Gastroesophageal sphincter (tissue), 4 donors: ENCODE measurements at regions not wholly inside any gene's neighbourhood (a gene's known extent, or its start where the extent isn't known, plus 50 kb on each side); places are given as distances from the start of the nearest gene placed in this dataset.

Experiments used
- ATAC-seq: fragments of 150-250 bp; one replicate; pipeline ENCODE4 v1.9.1; 2016; ENCODE audit warnings: mild to moderate bottlenecking, moderate library complexity
- H3K27ac ChIP-seq, 4 donors: fragments of 200-600 bp; sonication (generic) in 3 of 4; 1 replicate in 3 of 4; 2 replicates in 1 of 4; pipeline ENCODE4 v1.5.1; 2016 to 2019
- H3K27me3 ChIP-seq: fragments of 200-600 bp; sonication (generic); one replicate; pipeline ENCODE4 v1.5.1; 2019
- H3K36me3 ChIP-seq, 2 donors: fragments of 200-600 bp; sonication (generic); one replicate each; pipeline ENCODE4 v1.5.1; 2019; ENCODE audit warnings: control low read depth in 1 of 2
- H3K4me1 ChIP-seq, 3 donors: fragments of 200-600 bp; sonication (generic); 1 replicate in 2 of 3; 2 replicates in 1 of 3; pipeline ENCODE4 v1.5.1; 2016 to 2019; ENCODE audit warnings: control low read depth in 2 of 3
- H3K4me3 ChIP-seq, 2 donors: fragments of 200-600 bp; sonication (generic); one replicate each; pipeline ENCODE4 v1.5.1; 2019; ENCODE audit warnings: mild to moderate bottlenecking in 1 of 2, moderate library complexity in 1 of 2
- H3K9me3 ChIP-seq, 3 donors: fragments of 200-600 bp; sonication (generic); one replicate each; pipeline ENCODE4 v1.5.1; 2017 to 2019; ENCODE audit warnings: control low read depth in 2 of 3
- CTCF ChIP-seq, 4 experiments: fragments of 200-600 bp in 2 of 4; fragments of 450-650 bp in 2 of 4; sonication (generic) in 1 of 4; IDR thresholded peaks; one replicate each; pipeline ENCODE4 v1.5.1; 2017 to 2019; ENCODE audit warnings: antibody characterized with exemption in 4 of 4, mild to moderate bottlenecking in 2 of 4, moderate library complexity in 2 of 4
- EP300 ChIP-seq: sonication (generic); formaldehyde crosslinking; IDR thresholded peaks from one replicate; pipeline ENCODE4 v1.6.1; 2017; ENCODE audit warnings: antibody characterized with exemption, mild to moderate bottlenecking
- POLR2A ChIP-seq, 2 donors: fragments of 450-650 bp; IDR thresholded peaks; one replicate each; pipeline ENCODE4 v1.6.1; 2017; ENCODE audit warnings: antibody characterized with exemption in 2 of 2, mild to moderate bottlenecking in 2 of 2, moderate library complexity in 1 of 2
- POLR2AphosphoS5 ChIP-seq: sonication (generic); formaldehyde crosslinking; IDR thresholded peaks from one replicate; pipeline ENCODE4 v1.6.1; 2017; ENCODE audit warnings: antibody characterized with exemption
- WGBS, 2 donors: methylation state at CpG; one replicate each; pipeline ENCODE4 v1.1.5; 2018; ENCODE audit warnings: low coverage in 1 of 2; 5-methylcytosine and 5-hydroxymethylcytosine counted together

- Histone ChIP-seq H3K4me1 (no peaks in the 10 kb centered on the region), H3K9me3 (no peaks in the 10 kb centered on the region), H3K27ac (no peak overlapping the region), H3K36me3 (no peaks in the 10 kb centered on the region), H3K4me3 (no peak overlapping the region), H3K27me3 (no peaks in the 10 kb centered on the region)
- TF ChIP-seq EP300 (no peak), POLR2AphosphoS5 (no peak), POLR2A (IDR thresholded peaks at IDR 0.05) (no peak), CTCF (IDR thresholded peaks at IDR 0.05) (no peak)
- WGBS, 2 donors = 38% methylated on average over 2 of the region's 4 CpGs; no CpG with 5 or more reads in 1 of the 2 donors
- ATAC-seq = no peak
Measured at GRCh38 chr4:24174602-24175001, 284.8 kb upstream of the PPARGC1A start.

GRCh38 chr4:24172406-24172805 is 282.6 kb upstream of the PPARGC1A start:
- TF ChIP-seq CTCF (IDR thresholded peaks at IDR 0.05) = no peak
- no peak for TF ChIP-seq POLR2AphosphoS5
- no peak for TF ChIP-seq POLR2A (IDR thresholded peaks at IDR 0.05)
- no peaks in the 10 kb centered on the region for H3K4me1 ChIP-seq
- no peak overlapping the region for H3K4me3 ChIP-seq
- no peak for ATAC-seq
- no peak overlapping the region for H3K27ac ChIP-seq
- H3K36me3 ChIP-seq = no peaks in the 10 kb centered on the region
- no peaks in the 10 kb centered on the region for H3K9me3 ChIP-seq
- 67 to 100% methylated on average over 3 to 4 of the region's 4 CpGs for WGBS, 2 donors
- no peaks in the 10 kb centered on the region for H3K27me3 ChIP-seq

- H3K4me3 ChIP-seq = no peak overlapping the region
- H3K4me1 ChIP-seq = no peaks in the 10 kb centered on the region
- TF ChIP-seq CTCF (IDR thresholded peaks at IDR 0.05) (no peak), POLR2AphosphoS5 (no peak), EP300 (no peak), POLR2A (IDR thresholded peaks at IDR 0.05) (no peak)
- H3K27me3 ChIP-seq = no peaks in the 10 kb centered on the region
- H3K9me3 ChIP-seq = no peaks in the 10 kb centered on the region
- ATAC-seq = no peak
- H3K27ac ChIP-seq = no peak overlapping the region
- no peaks in the 10 kb centered on the region for H3K36me3 ChIP-seq
Measured at GRCh38 chr4:24169956-24170355, 280.1 kb upstream of the PPARGC1A start.

- no peaks in the 10 kb centered on the region for H3K9me3 ChIP-seq
- no peaks in the 10 kb centered on the region for H3K36me3 ChIP-seq
- no peak overlapping the region for H3K4me3 ChIP-seq
- WGBS, 2 donors = 46 to 71% methylated on average over 2 of the region's 2 CpGs
- ATAC-seq = no peak
- TF ChIP-seq POLR2A (IDR thresholded peaks at IDR 0.05) = no peak
- no peak for TF ChIP-seq CTCF (IDR thresholded peaks at IDR 0.05)
- TF ChIP-seq EP300 = no peak
- no peak for TF ChIP-seq POLR2AphosphoS5
- no peaks in the 10 kb centered on the region for H3K4me1 ChIP-seq
- H3K27ac ChIP-seq = no peak overlapping the region
- H3K27me3 ChIP-seq = no peaks in the 10 kb centered on the region
Measured at GRCh38 chr4:24168658-24169057, 278.8 kb upstream of the PPARGC1A start.

- Histone ChIP-seq H3K36me3 (no peaks in the 10 kb centered on the region), H3K27me3 (no peaks in the 10 kb centered on the region), H3K4me1 (no peaks in the 10 kb centered on the region), H3K4me3 (no peak overlapping the region), H3K9me3 (no peaks in the 10 kb centered on the region), H3K27ac (no peak overlapping the region)
- no peak for ATAC-seq
- TF ChIP-seq POLR2A (IDR thresholded peaks at IDR 0.05) (no peak), CTCF (IDR thresholded peaks at IDR 0.05) (no peak), EP300 (no peak), POLR2AphosphoS5 (no peak)
- WGBS, 2 donors = 73% methylated on average over 1 of the region's 1 CpG; no CpG with 5 or more reads in 1 of the 2 donors
Measured at GRCh38 chr4:24166501-24166900, 276.7 kb upstream of the PPARGC1A start.
